ENCODE measurements at regions not wholly inside any gene's neighbourhood (a gene's known extent, or its start where the extent isn't known, plus 50 kb on each side); places are given as distances from the start of the nearest gene placed in this dataset.

DNA sequence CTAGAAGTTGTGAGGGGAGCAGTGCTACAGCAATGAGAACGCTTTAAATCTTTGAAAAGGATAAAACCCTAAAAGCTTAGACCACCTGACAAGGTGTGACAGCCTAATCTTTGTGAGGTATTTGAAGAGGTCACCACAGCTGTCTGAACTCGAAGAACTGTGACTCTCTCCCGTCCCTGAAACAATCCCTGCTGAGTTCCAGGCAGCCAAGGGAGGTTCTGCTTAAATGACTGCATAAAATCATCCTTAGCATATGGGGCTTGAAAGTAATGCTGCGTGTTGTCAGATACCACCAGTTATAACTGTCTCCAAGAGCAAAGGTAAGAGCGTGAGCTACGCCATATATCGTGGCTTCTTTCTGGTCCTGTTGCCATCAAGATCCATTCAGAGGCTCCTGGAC lies 696.3 kb downstream of the PCDH7 start:
- Mint-ChIP-seq H3K27me3 (ENCODE audit: low read depth in 3 of 3) (no peaks in the 10 kb centered on the region), H3K36me3 (no peaks in the 10 kb centered on the region), H3K4me1 (no peaks in the 10 kb centered on the region), H3K4me3 (no peak overlapping the region), H3K27ac (no peak overlapping the region), H3K9me3 (no peaks in the 10 kb centered on the region)
- Histone ChIP-seq H3K79me2 (ENCODE audit: insufficient read depth, low read length) (no peaks in the 10 kb centered on the region), H3K4me2 (replicated peaks; ENCODE audit: extremely low read depth, low read length, poor library complexity, severe bottlenecking) (no peak overlapping the region), H3K9ac (ENCODE audit: insufficient read depth, low read length, poor library complexity, severe bottlenecking) (no peak overlapping the region), H4K20me1 (ENCODE audit: insufficient read depth, low read length) (no peaks in the 10 kb centered on the region), H3K27ac (ENCODE audit: low read depth in 1 of 2, low read length in 2 of 2) (no peak overlapping the region), H3K4me3 (replicated peaks in 1 of 3; ENCODE audit: low read depth in 2 of 3, low read length in 3 of 3) (no peak overlapping the region), H2AFZ (ENCODE audit: insufficient read depth, low read depth, low read length, poor library complexity, severe bottlenecking) (no peak overlapping the region), H3K27me3 (ENCODE audit: control insufficient read depth in 2 of 2, insufficient read depth in 2 of 2, low read length in 2 of 2) (no peaks in the 10 kb centered on the region), H3K9me3 (replicated peaks in 1 of 2; ENCODE audit: control insufficient read depth in 1 of 2, insufficient read depth in 1 of 2, low read length in 2 of 2) (no peaks in the 10 kb centered on the region), H3K4me1 (ENCODE audit: control insufficient read depth in 1 of 2, insufficient read depth in 2 of 2, low read length in 2 of 2) (no peaks in the 10 kb centered on the region), H3K36me3 (replicated peaks in 1 of 2; ENCODE audit: control insufficient read depth in 1 of 2, insufficient read depth in 2 of 2, low read length in 2 of 2) (no peaks in the 10 kb centered on the region)
- intact Hi-C loops (cut with micrococcal nuclease), result no loop called here
- TF ChIP-seq, protein P1, sequence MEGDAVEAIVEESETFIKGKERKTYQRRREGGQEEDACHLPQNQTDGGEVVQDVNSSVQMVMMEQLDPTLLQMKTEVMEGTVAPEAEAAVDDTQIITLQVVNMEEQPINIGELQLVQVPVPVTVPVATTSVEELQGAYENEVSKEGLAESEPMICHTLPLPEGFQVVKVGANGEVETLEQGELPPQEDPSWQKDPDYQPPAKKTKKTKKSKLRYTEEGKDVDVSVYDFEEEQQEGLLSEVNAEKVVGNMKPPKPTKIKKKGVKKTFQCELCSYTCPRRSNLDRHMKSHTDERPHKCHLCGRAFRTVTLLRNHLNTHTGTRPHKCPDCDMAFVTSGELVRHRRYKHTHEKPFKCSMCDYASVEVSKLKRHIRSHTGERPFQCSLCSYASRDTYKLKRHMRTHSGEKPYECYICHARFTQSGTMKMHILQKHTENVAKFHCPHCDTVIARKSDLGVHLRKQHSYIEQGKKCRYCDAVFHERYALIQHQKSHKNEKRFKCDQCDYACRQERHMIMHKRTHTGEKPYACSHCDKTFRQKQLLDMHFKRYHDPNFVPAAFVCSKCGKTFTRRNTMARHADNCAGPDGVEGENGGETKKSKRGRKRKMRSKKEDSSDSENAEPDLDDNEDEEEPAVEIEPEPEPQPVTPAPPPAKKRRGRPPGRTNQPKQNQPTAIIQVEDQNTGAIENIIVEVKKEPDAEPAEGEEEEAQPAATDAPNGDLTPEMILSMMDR (IDR thresholded peaks at IDR 0.05), result no peak
- no peak for DNase-seq
- 82% methylated on average over 6 of the region's 7 CpGs for WGBS (ENCODE audit: insufficient coverage)

DNA sequence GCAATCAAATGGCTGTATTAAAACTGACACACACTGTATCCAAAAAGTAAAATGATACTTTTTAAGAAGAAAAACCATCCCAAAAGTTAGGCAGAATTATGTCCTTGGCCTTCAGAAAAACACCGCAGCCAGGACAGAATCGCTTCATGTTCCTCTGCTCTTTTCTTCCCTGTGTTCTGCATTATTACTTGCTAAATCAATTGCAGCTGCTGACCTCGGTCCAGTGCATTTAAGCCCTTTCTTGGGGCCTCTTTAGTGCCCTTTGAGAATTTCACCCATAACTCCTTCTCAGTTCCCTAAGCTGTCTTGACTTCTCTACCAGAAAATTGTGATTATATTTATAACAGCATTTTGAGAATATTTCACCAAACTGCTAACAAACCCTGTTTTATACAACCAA lies 696.9 kb downstream of the PCDH7 start:
- Histone ChIP-seq H3K79me2 (ENCODE audit: insufficient read depth, low read length) (no peaks in the 10 kb centered on the region), H4K20me1 (ENCODE audit: insufficient read depth, low read length) (no peaks in the 10 kb centered on the region), H3K27ac (ENCODE audit: low read depth in 1 of 2, low read length in 2 of 2) (no peak overlapping the region), H2AFZ (ENCODE audit: insufficient read depth, low read depth, low read length, poor library complexity, severe bottlenecking) (no peak overlapping the region), H3K27me3 (ENCODE audit: control insufficient read depth in 2 of 2, insufficient read depth in 2 of 2, low read length in 2 of 2) (no peaks in the 10 kb centered on the region), H3K36me3 (replicated peaks in 1 of 2; ENCODE audit: control insufficient read depth in 1 of 2, insufficient read depth in 2 of 2, low read length in 2 of 2) (no peaks in the 10 kb centered on the region), H3K9me3 (replicated peaks in 1 of 2; ENCODE audit: control insufficient read depth in 1 of 2, insufficient read depth in 1 of 2, low read length in 2 of 2) (no peaks in the 10 kb centered on the region), H3K4me3 (replicated peaks in 1 of 3; ENCODE audit: low read depth in 2 of 3, low read length in 3 of 3) (no peak overlapping the region), H3K9ac (ENCODE audit: insufficient read depth, low read length, poor library complexity, severe bottlenecking) (no peak overlapping the region), H3K4me2 (replicated peaks; ENCODE audit: extremely low read depth, low read length, poor library complexity, severe bottlenecking) (no peak overlapping the region), H3K4me1 (ENCODE audit: control insufficient read depth in 1 of 2, insufficient read depth in 2 of 2, low read length in 2 of 2) (no peaks in the 10 kb centered on the region)
- H3K27ac Mint-ChIP-seq, result no peak overlapping the region
- no peaks in the 10 kb centered on the region for H3K36me3 Mint-ChIP-seq
- no peak for DNase-seq
- intact Hi-C loops (cut with micrococcal nuclease), result no loop called here
- 80% methylated on average over 3 of the region's 3 CpGs for WGBS (ENCODE audit: insufficient coverage)
- TF ChIP-seq, protein P1 (IDR thresholded peaks at IDR 0.05), result no peak
- no peaks in the 10 kb centered on the region for H3K4me1 Mint-ChIP-seq
- H3K9me3 Mint-ChIP-seq, result no peaks in the 10 kb centered on the region
- H3K27me3 Mint-ChIP-seq (ENCODE audit: low read depth in 3 of 3), result no peaks in the 10 kb centered on the region
- H3K4me3 Mint-ChIP-seq, result no peak overlapping the region
